ENCODE measurements at regions not wholly inside any gene's neighbourhood (a gene's known extent, or its start where the extent isn't known, plus 50 kb on each side); places are given as distances from the start of the nearest gene placed in this dataset.

DNA sequence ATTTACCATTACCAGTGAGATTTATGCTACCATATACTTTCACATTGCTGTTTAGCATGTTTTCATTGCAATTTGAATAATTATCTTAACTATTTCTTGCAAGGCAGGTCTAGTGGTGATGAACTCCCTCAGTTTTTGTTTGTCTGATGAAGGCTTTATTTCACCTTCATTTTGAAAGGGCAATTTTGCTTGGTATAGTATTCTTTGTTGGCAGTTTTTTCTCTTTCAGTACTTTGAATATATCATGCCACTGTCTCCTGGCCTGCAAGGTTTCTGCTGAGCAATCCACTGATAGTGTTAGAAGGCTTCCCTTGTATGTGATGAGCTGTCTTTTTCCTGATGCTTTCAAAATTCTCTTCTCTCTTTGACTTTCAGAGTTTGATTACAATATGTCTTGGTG, 188.0 kb downstream of the MARCHF11 start:
- peaks cover 0 to 3% (median 3%) of the 10 kb centered on the region in 4 donors for H3K9me3 ChIP-seq
- DNase-seq = no peak
- TF ChIP-seq EP300 (IDR thresholded peaks at IDR 0.05) = no peak
- H3K27ac ChIP-seq = no peak overlapping the region
- intact Hi-C loops (cut with DNase I) = no loop called here
- no peak overlapping the region for H3K4me3 ChIP-seq
- no peaks in the 10 kb centered on the region for H3K27me3 ChIP-seq
- no peaks in the 10 kb centered on the region for H3K4me1 ChIP-seq
- no peaks in the 10 kb centered on the region for H3K36me3 ChIP-seq

Data from sigmoid colon (tissue), 5 donors.